ENCODE measurements at regions not wholly inside any gene's neighbourhood (a gene's known extent, or its start where the extent isn't known, plus 50 kb on each side); places are given as distances from the start of the nearest gene placed in this dataset.

DNA sequence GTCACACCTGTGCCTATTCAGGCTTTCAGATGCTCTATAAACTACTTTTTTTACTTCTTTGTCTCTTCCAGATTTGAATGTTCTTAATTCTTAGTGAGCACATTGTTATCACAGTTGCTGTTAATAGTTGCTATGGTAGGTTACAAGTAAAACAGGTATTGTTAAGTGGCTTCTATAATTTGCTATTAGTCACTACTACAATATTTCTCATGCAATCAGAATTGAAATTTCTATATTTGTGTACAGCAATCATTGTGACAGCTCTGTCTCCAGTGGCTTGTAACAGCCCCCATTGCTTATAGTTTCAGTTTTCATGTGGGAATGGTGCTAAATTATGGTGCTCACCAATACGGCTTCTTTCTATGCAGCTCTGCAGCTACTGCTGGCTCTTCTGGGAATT, 318.4 kb upstream of the GOLIM4 start:
- Mint-ChIP-seq H3K36me3 (ENCODE audit: insufficient read depth) (peaks cover 8% of the 10 kb centered on the region), H3K4me3 (ENCODE audit: low read depth) (no peak overlapping the region), H3K27ac (no peak overlapping the region), H3K4me1 (ENCODE audit: low read depth) (peaks cover 48% of the 10 kb centered on the region), H3K27me3 (no peaks in the 10 kb centered on the region), H3K9me3 (ENCODE audit: low read depth) (peaks cover 14% of the 10 kb centered on the region)
- no peak for DNase-seq (ENCODE audit: low spot score, unreplicated experiment)
- TF ChIP-seq, protein P1, sequence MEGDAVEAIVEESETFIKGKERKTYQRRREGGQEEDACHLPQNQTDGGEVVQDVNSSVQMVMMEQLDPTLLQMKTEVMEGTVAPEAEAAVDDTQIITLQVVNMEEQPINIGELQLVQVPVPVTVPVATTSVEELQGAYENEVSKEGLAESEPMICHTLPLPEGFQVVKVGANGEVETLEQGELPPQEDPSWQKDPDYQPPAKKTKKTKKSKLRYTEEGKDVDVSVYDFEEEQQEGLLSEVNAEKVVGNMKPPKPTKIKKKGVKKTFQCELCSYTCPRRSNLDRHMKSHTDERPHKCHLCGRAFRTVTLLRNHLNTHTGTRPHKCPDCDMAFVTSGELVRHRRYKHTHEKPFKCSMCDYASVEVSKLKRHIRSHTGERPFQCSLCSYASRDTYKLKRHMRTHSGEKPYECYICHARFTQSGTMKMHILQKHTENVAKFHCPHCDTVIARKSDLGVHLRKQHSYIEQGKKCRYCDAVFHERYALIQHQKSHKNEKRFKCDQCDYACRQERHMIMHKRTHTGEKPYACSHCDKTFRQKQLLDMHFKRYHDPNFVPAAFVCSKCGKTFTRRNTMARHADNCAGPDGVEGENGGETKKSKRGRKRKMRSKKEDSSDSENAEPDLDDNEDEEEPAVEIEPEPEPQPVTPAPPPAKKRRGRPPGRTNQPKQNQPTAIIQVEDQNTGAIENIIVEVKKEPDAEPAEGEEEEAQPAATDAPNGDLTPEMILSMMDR (IDR thresholded peaks at IDR 0.05; ENCODE audit: unreplicated experiment), result no peak

GRCh38 chr3:168407381-168407780, 311.7 kb upstream of the GOLIM4 start:
- no peak for DNase-seq (ENCODE audit: low spot score, unreplicated experiment)
- Mint-ChIP-seq H3K9me3 (ENCODE audit: low read depth) (peaks cover 9% of the 10 kb centered on the region), H3K4me1 (ENCODE audit: low read depth) (peaks cover 4% of the 10 kb centered on the region), H3K36me3 (ENCODE audit: insufficient read depth) (peaks cover 6% of the 10 kb centered on the region), H3K27me3 (no peaks in the 10 kb centered on the region), H3K4me3 (ENCODE audit: low read depth) (no peak overlapping the region), H3K27ac (no peak overlapping the region)
- TF ChIP-seq, protein P1 (IDR thresholded peaks at IDR 0.05; ENCODE audit: unreplicated experiment), result no peak

DNA sequence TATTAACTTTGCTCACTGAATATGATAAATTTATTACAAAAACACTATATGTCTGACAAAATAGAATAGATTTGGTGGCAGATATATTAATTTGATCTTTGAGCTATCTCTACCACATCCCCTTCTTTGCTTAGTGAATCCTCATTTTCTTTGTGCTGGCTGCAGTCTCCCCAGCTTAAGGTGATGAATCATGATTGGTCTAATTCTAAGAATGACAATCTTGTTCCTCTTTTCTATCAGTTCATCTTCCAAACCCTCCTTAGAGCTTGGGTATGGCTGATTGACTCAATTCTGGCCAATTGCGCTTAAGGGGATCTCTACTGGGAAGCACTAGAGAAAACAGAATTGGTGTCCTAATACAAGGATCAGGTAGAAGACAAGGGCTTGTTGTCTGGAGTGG, 309.6 kb upstream of the GOLIM4 start:
- TF ChIP-seq, protein P1 (IDR thresholded peaks at IDR 0.05; ENCODE audit: unreplicated experiment), result no peak
- Mint-ChIP-seq H3K27ac (no peak overlapping the region), H3K36me3 (ENCODE audit: insufficient read depth) (peaks cover 5% of the 10 kb centered on the region), H3K27me3 (no peaks in the 10 kb centered on the region), H3K4me3 (ENCODE audit: low read depth) (no peak overlapping the region), H3K9me3 (ENCODE audit: low read depth) (peaks cover 7% of the 10 kb centered on the region), H3K4me1 (ENCODE audit: low read depth) (no peaks in the 10 kb centered on the region)
- DNase-seq (ENCODE audit: low spot score, unreplicated experiment), result no peak

GRCh38 chr3:168398371-168399025, 302.8 kb upstream of the GOLIM4 start:
- no peak overlapping the region for H3K4me3 Mint-ChIP-seq (ENCODE audit: low read depth)
- DNase-seq (ENCODE audit: low spot score, unreplicated experiment), result no peak
- H3K4me1 Mint-ChIP-seq (ENCODE audit: low read depth), result no peaks in the 10 kb centered on the region
- no peak overlapping the region for H3K27ac Mint-ChIP-seq
- no peaks in the 10 kb centered on the region for H3K9me3 Mint-ChIP-seq (ENCODE audit: low read depth)
- H3K36me3 Mint-ChIP-seq (ENCODE audit: insufficient read depth), result no peaks in the 10 kb centered on the region
- H3K27me3 Mint-ChIP-seq, result no peaks in the 10 kb centered on the region
- TF ChIP-seq, protein P1 (IDR thresholded peaks at IDR 0.05; ENCODE audit: unreplicated experiment), result no peak

- TF ChIP-seq, protein P1 (IDR thresholded peaks at IDR 0.05; ENCODE audit: unreplicated experiment), result no peak
- no peak overlapping the region for H3K27ac Mint-ChIP-seq
Measured at GRCh38 chr3:168396861-168397260, 301.1 kb upstream of the GOLIM4 start.

More at GRCh38 chr3:168396861-168397260, 301.1 kb upstream of the GOLIM4 start:
- DNase-seq (ENCODE audit: low spot score, unreplicated experiment), result no peak
- Mint-ChIP-seq H3K4me3 (ENCODE audit: low read depth) (no peak overlapping the region), H3K36me3 (ENCODE audit: insufficient read depth) (no peaks in the 10 kb centered on the region), H3K4me1 (ENCODE audit: low read depth) (no peaks in the 10 kb centered on the region), H3K9me3 (ENCODE audit: low read depth) (no peaks in the 10 kb centered on the region), H3K27me3 (no peaks in the 10 kb centered on the region)

All from progenitor cell of endocrine pancreas (in vitro differentiated cells).